ENCODE measurements at regions not wholly inside any gene's neighbourhood (a gene's known extent, or its start where the extent isn't known, plus 50 kb on each side); places are given as distances from the start of the nearest gene placed in this dataset.
A peak's percentile ranks its signal among the peaks of the same experiment; 100 is the strongest.

- intact Hi-C loops (cut with DNase I), result no loop called here
- Histone ChIP-seq H3K27me3 (no peaks in the 10 kb centered on the region), H3K4me3 (no peak overlapping the region), H3K27ac (no peak overlapping the region), H3K36me3 (no peaks in the 10 kb centered on the region), H3K9me3 (no peaks in the 10 kb centered on the region), H3K4me1 (no peaks in the 10 kb centered on the region)
- TF ChIP-seq POLR2A (IDR thresholded peaks at IDR 0.05), result no peak
- no peak for TF ChIP-seq CTCF (IDR thresholded peaks at IDR 0.05)
- ATAC-seq (no peak), DNase-seq (peak in 2 of 3 donors; percentile 10 to 40)
- 83% methylated on average over 1 of the region's 20 CpGs for WGBS (ENCODE audit: insufficient coverage, low coverage, low lambda C conversion rate, missing lambda C conversion rate)
Measured at GRCh38 chr11:70536051-70536877, 137.9 kb downstream of the CTTN start.

GRCh38 chr11:70537576-70538571 is 139.5 kb downstream of the CTTN start:
- no peak for TF ChIP-seq POLR2A (IDR thresholded peaks at IDR 0.05)
- TF ChIP-seq CTCF (IDR thresholded peaks at IDR 0.05), result no peak

GRCh38 chr11:70538641-70539359 is 140.5 kb downstream of the CTTN start:
- no peaks in the 10 kb centered on the region for H3K36me3 ChIP-seq
- H3K4me3 ChIP-seq, result no peak overlapping the region
- intact Hi-C loops (cut with DNase I), result no loop called here
- H3K9me3 ChIP-seq, result no peaks in the 10 kb centered on the region
- no peak overlapping the region for H3K27ac ChIP-seq
- no peaks in the 10 kb centered on the region for H3K4me1 ChIP-seq
- 84% methylated on average over 11 of the region's 22 CpGs for WGBS (ENCODE audit: insufficient coverage, low coverage, low lambda C conversion rate, missing lambda C conversion rate)
- DNase-seq, result peak in 2 of 3 donors; percentile 4 to 31
- no peaks in the 10 kb centered on the region for H3K27me3 ChIP-seq
- ATAC-seq, result no peak
- no peak for TF ChIP-seq CTCF (IDR thresholded peaks at IDR 0.05)
- no peak for TF ChIP-seq POLR2A (IDR thresholded peaks at IDR 0.05)

More at GRCh38 chr11:70537576-70538571, 139.5 kb downstream of the CTTN start:
- intact Hi-C loops (cut with DNase I), result no loop called here
- H3K4me1 ChIP-seq, result no peaks in the 10 kb centered on the region
- DNase-seq, result peak in 2 of 3 donors; percentile 12 to 49
- H3K9me3 ChIP-seq, result no peaks in the 10 kb centered on the region
- H3K27ac ChIP-seq, result no peak overlapping the region
- no peaks in the 10 kb centered on the region for H3K36me3 ChIP-seq
- WGBS (ENCODE audit: insufficient coverage, low coverage, low lambda C conversion rate, missing lambda C conversion rate), result 90% methylated on average over 2 of the region's 28 CpGs
- ATAC-seq, result no peak
- no peaks in the 10 kb centered on the region for H3K27me3 ChIP-seq
- no peak overlapping the region for H3K4me3 ChIP-seq

GRCh38 chr11:70539360-70540095 is 141.2 kb downstream of the CTTN start:
- Histone ChIP-seq H3K36me3 (no peaks in the 10 kb centered on the region), H3K4me1 (no peaks in the 10 kb centered on the region), H3K27ac (no peak overlapping the region), H3K4me3 (no peak overlapping the region), H3K27me3 (no peaks in the 10 kb centered on the region), H3K9me3 (no peaks in the 10 kb centered on the region)
- DNase-seq (peak in 1 of 3 donors; percentile 29), ATAC-seq (no peak)
- TF ChIP-seq CTCF (IDR thresholded peaks at IDR 0.05) (no peak), POLR2A (IDR thresholded peaks at IDR 0.05) (no peak)
- intact Hi-C loops (cut with DNase I), result no loop called here
- WGBS (ENCODE audit: insufficient coverage, low coverage, low lambda C conversion rate, missing lambda C conversion rate), result 90% methylated on average over 17 of the region's 26 CpGs
